ENCODE measurements at regions not wholly inside any gene's neighbourhood (a gene's known extent, or its start where the extent isn't known, plus 50 kb on each side); places are given as distances from the start of the nearest gene placed in this dataset.
"Not testable (repeated sequence)": the region's sequence is repeated elsewhere in the genome, so short reads cannot be mapped to it uniquely, and the experiment has no call there.

DNA sequence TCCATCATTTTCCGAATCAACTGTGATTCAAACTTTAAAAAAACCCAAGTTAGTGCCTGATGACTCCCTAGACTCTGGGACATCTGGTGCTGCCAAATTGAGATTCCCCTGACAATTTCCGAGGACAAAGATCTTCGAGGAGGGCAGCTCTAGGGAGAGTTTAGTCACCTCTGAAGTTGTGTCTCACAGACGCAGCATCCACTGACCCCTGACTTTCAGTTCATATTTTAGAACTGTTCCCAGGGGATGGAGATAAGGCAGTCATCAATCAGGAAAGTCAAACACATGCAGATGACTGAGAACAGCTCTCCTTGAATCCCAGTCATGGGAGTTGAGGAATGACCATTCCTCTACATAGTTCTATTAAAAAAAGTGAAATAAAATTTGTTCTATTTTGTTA is 643.9 kb downstream of the TRIML1 start:
- TF ChIP-seq, protein P1, sequence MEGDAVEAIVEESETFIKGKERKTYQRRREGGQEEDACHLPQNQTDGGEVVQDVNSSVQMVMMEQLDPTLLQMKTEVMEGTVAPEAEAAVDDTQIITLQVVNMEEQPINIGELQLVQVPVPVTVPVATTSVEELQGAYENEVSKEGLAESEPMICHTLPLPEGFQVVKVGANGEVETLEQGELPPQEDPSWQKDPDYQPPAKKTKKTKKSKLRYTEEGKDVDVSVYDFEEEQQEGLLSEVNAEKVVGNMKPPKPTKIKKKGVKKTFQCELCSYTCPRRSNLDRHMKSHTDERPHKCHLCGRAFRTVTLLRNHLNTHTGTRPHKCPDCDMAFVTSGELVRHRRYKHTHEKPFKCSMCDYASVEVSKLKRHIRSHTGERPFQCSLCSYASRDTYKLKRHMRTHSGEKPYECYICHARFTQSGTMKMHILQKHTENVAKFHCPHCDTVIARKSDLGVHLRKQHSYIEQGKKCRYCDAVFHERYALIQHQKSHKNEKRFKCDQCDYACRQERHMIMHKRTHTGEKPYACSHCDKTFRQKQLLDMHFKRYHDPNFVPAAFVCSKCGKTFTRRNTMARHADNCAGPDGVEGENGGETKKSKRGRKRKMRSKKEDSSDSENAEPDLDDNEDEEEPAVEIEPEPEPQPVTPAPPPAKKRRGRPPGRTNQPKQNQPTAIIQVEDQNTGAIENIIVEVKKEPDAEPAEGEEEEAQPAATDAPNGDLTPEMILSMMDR (IDR thresholded peaks at IDR 0.05; ENCODE audit: low read depth, low read length, poor library complexity, severe bottlenecking) = no peak
- no peak for TF ChIP-seq EZH2phosphoT487 (IDR thresholded peaks at IDR 0.05; ENCODE audit: borderline replicate concordance, low read length)
- Histone ChIP-seq H3K4me2 (ENCODE audit: low read length) (no peak overlapping the region), H3K27me3 (ENCODE audit: control insufficient read depth, low read length) (no peaks in the 10 kb centered on the region), H3K4me1 (ENCODE audit: control insufficient read depth, low read length) (no peaks in the 10 kb centered on the region), H3K27ac (ENCODE audit: low read depth, low read length) (no peak overlapping the region), H3K36me3 (ENCODE audit: control insufficient read depth, low read length) (no peaks in the 10 kb centered on the region), H3K9me3 (ENCODE audit: control insufficient read depth, insufficient read depth, low read length) (no peaks in the 10 kb centered on the region; the same call in 1 of the 2 replicates), H3F3A (ENCODE audit: control insufficient read depth, insufficient read depth) (no peaks in the 10 kb centered on the region), H4K20me1 (ENCODE audit: control insufficient read depth, insufficient read depth, low read depth, low read length) (no peaks in the 10 kb centered on the region), H3K79me2 (ENCODE audit: control insufficient read depth, low read length) (no peaks in the 10 kb centered on the region), H3K9me2 (replicated peaks; ENCODE audit: control insufficient read depth, low read length) (no peaks in the 10 kb centered on the region), H3K4me3 (ENCODE audit: low read length) (no peak overlapping the region)

DNA sequence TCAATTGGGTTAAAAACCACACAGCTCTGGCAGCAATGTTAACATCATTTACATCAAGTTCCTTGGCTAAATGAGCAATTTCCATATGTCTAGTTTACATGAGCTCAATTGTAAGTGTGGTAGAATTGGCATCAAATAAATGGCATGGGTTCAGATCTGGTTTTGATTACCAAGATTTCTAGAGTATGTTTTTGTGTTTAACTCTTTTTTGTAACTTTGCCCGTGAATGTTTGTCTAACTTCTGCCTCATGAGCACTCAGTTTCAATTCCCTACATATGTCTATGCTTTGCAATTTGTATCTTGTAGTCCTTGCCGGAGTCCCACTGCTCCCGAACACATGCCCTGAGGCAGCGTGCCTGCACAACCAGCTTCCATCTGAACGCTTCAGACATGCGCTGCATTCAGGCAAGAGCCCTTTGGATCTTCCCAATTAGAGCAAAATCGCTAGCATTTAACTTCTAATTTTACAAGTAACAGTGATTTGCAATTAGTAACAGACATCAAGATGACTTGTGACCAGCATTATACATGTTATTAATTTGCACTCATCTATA is 644.4 kb downstream of the TRIML1 start:
- no peaks in the 10 kb centered on the region for H4K20me1 ChIP-seq (ENCODE audit: control insufficient read depth, insufficient read depth, low read depth, low read length)
- no peaks in the 10 kb centered on the region for H3K9me2 ChIP-seq (replicated peaks; ENCODE audit: control insufficient read depth, low read length)
- H3K4me2 ChIP-seq (ENCODE audit: low read length) = no peak overlapping the region
- H3F3A ChIP-seq (ENCODE audit: control insufficient read depth, insufficient read depth) = no peaks in the 10 kb centered on the region
- H3K4me1 ChIP-seq (ENCODE audit: control insufficient read depth, low read length) = no peaks in the 10 kb centered on the region
- H3K27ac ChIP-seq (ENCODE audit: low read depth, low read length) = no peak overlapping the region
- H3K4me3 ChIP-seq (ENCODE audit: low read length) = no peak overlapping the region
- no peaks in the 10 kb centered on the region; the same call in 1 of the 2 replicates for H3K9me3 ChIP-seq (ENCODE audit: control insufficient read depth, insufficient read depth, low read length)
- H3K27me3 ChIP-seq (ENCODE audit: control insufficient read depth, low read length) = no peaks in the 10 kb centered on the region
- H3K79me2 ChIP-seq (ENCODE audit: control insufficient read depth, low read length) = no peaks in the 10 kb centered on the region
- TF ChIP-seq, protein P1 (IDR thresholded peaks at IDR 0.05; ENCODE audit: low read depth, low read length, poor library complexity, severe bottlenecking) = no peak
- TF ChIP-seq EZH2phosphoT487 (IDR thresholded peaks at IDR 0.05; ENCODE audit: borderline replicate concordance, low read length) = no peak
- H3K36me3 ChIP-seq (ENCODE audit: control insufficient read depth, low read length) = no peaks in the 10 kb centered on the region

- H3K27ac ChIP-seq (ENCODE audit: low read depth, low read length); H4K20me1 ChIP-seq (ENCODE audit: control insufficient read depth, insufficient read depth, low read depth, low read length); H3K4me2 ChIP-seq (ENCODE audit: low read length); H3K9me3 ChIP-seq (ENCODE audit: control insufficient read depth, insufficient read depth, low read length); H3K79me2 ChIP-seq (ENCODE audit: control insufficient read depth, low read length); H3K9me2 ChIP-seq (replicated peaks; ENCODE audit: control insufficient read depth, low read length); H3K27me3 ChIP-seq (ENCODE audit: control insufficient read depth, low read length); H3F3A ChIP-seq (ENCODE audit: control insufficient read depth, insufficient read depth); H3K36me3 ChIP-seq (ENCODE audit: control insufficient read depth, low read length); H3K4me1 ChIP-seq (ENCODE audit: control insufficient read depth, low read length); H3K4me3 ChIP-seq (ENCODE audit: low read length): not testable (repeated sequence)
Measured at GRCh38 chr4:188796600-188796999, 657.4 kb downstream of the TRIML1 start.

DNA sequence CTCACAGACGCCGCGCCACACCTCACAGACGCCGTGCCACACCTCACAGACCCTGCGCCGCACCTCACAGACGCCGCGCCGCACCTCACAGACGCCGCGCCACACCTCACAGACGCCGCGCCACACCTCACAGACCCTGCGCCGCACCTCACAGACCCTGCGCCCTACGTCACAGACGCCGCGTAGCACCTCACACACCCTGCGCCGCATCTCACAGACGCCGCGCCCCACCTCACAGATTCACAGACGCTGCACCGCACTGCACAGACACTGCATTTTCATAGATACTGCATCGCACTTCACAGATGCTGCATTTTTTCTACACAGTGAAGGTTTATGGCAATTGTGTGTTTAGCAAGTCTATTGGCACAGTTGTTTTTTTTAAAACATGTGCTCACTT is 657.8 kb downstream of the TRIML1 start:
- H4K20me1 ChIP-seq (ENCODE audit: control insufficient read depth, insufficient read depth, low read depth, low read length); H3K79me2 ChIP-seq (ENCODE audit: control insufficient read depth, low read length); H3K36me3 ChIP-seq (ENCODE audit: control insufficient read depth, low read length); H3K4me2 ChIP-seq (ENCODE audit: low read length); H3K9me3 ChIP-seq (ENCODE audit: control insufficient read depth, insufficient read depth, low read length); H3K4me1 ChIP-seq (ENCODE audit: control insufficient read depth, low read length); H3K4me3 ChIP-seq (ENCODE audit: low read length); H3K27me3 ChIP-seq (ENCODE audit: control insufficient read depth, low read length); H3K27ac ChIP-seq (ENCODE audit: low read depth, low read length); H3K9me2 ChIP-seq (replicated peaks; ENCODE audit: control insufficient read depth, low read length); H3F3A ChIP-seq (ENCODE audit: control insufficient read depth, insufficient read depth): not testable (repeated sequence)

Data from DOHH2 (cell line).